HepG2 (cell line): ENCODE measurements at regions not wholly inside any gene's neighbourhood (a gene's known extent, or its start where the extent isn't known, plus 50 kb on each side); places are given as distances from the start of the nearest gene placed in this dataset.

Source experiments
- CCDC6 ChIP-seq: sonication (generic); formaldehyde crosslinking; IDR thresholded peaks from 2 replicates; pipeline ENCODE4 v1.8.1; 2022; ENCODE audit warnings: mild to moderate bottlenecking, missing genetic modification reagents, moderate library complexity
- FIP1L1 ChIP-seq: fragments of 200-400 bp; formaldehyde crosslinking; IDR thresholded peaks from 2 replicates; pipeline ENCODE4 v1.6.1; 2018; ENCODE audit warnings: low read depth, mild to moderate bottlenecking, low read length, moderate library complexity, borderline replicate concordance; ENCODE audit not compliant: insufficient read depth
- FOXA3 ChIP-seq: IDR thresholded peaks from 2 replicates; pipeline ENCODE4 v1.6.1; 2016; ENCODE audit warnings: missing genetic modification reagents, missing compliant biosample characterization
- HMG20B ChIP-seq: conservative IDR thresholded peaks from 2 replicates; pipeline ENCODE4 v1.6.1; 2016; ENCODE audit warnings: missing genetic modification reagents, missing compliant biosample characterization
- IRX3 ChIP-seq: sonication (generic); formaldehyde crosslinking; IDR thresholded peaks from 2 replicates; pipeline ENCODE4 v1.8.1; 2023; ENCODE audit warnings: mild to moderate bottlenecking, low read depth, missing genetic modification reagents, borderline replicate concordance
- MED1 ChIP-seq: sonication (generic); formaldehyde crosslinking; IDR thresholded peaks from 2 replicates; pipeline ENCODE4 v1.4.0; 2020; ENCODE audit warnings: missing genetic modification reagents
- NCOA2 ChIP-seq: sonication (generic); formaldehyde crosslinking; IDR thresholded peaks from 2 replicates; pipeline ENCODE4 v1.8.0; 2022; ENCODE audit warnings: inconsistent platforms
- RARA ChIP-seq: IDR thresholded peaks from 2 replicates; pipeline ENCODE4 v1.6.1; 2016; ENCODE audit warnings: missing genetic modification reagents, missing compliant biosample characterization
- RBAK ChIP-seq: sonication (generic); formaldehyde crosslinking; IDR thresholded peaks from 2 replicates; pipeline ENCODE4 v1.5.1; 2020; ENCODE audit warnings: mild to moderate bottlenecking, missing genetic modification reagents
- ZFP90 ChIP-seq: sonication (generic); formaldehyde crosslinking; IDR thresholded peaks from 2 replicates; pipeline ENCODE4 v1.8.0; 2022; ENCODE audit warnings: missing genetic modification reagents, mild to moderate bottlenecking, inconsistent platforms, borderline replicate concordance
- ZNF10 ChIP-seq: sonication (generic); formaldehyde crosslinking; IDR thresholded peaks from 2 replicates; pipeline ENCODE4 v1.4.0; 2020; ENCODE audit warnings: mild to moderate bottlenecking, low read depth, missing genetic modification reagents, borderline replicate concordance
- ZNF251 ChIP-seq: sonication (generic); formaldehyde crosslinking; IDR thresholded peaks from 2 replicates; pipeline ENCODE4 v1.9.0; 2021; ENCODE audit warnings: mild to moderate bottlenecking, missing genetic modification reagents
- ZNF317 ChIP-seq: sonication (generic); formaldehyde crosslinking; IDR thresholded peaks from 2 replicates; pipeline ENCODE4 v1.5.0; 2020; ENCODE audit warnings: mild to moderate bottlenecking, missing genetic modification reagents
- ZNF549 ChIP-seq: sonication (generic); formaldehyde crosslinking; IDR thresholded peaks from 2 replicates; pipeline ENCODE4 v1.5.0; 2020; ENCODE audit warnings: missing genetic modification reagents
- TF ChIP-seq, protein P1 (sequence below): IDR thresholded peaks from 2 replicates; pipeline ENCODE4 v1.6.1; 2018; ENCODE audit warnings: missing genetic modification reagents, mild to moderate bottlenecking, missing compliant biosample characterization
- TF ChIP-seq, protein P2 (sequence below): sonication (generic); formaldehyde crosslinking; IDR thresholded peaks from 2 replicates; pipeline ENCODE4 v1.4.0; 2020; ENCODE audit warnings: missing genetic modification reagents, borderline replicate concordance
- TF ChIP-seq, protein P3 (sequence below): sonication (generic); formaldehyde crosslinking; IDR thresholded peaks from 2 replicates; pipeline ENCODE4 v1.5.1; 2020; ENCODE audit warnings: mild to moderate bottlenecking, missing genetic modification reagents, borderline replicate concordance
- TF ChIP-seq, protein P4 (sequence below): sonication (generic); formaldehyde crosslinking; IDR thresholded peaks from 2 replicates; pipeline ENCODE4 v1.5.0; 2020; ENCODE audit warnings: missing genetic modification reagents
- TF ChIP-seq, protein P5 (sequence below): sonication (generic); formaldehyde crosslinking; IDR thresholded peaks from 2 replicates; pipeline ENCODE4 v1.8.1; 2023; ENCODE audit warnings: missing genetic modification reagents, mild to moderate bottlenecking, borderline replicate concordance

DNA sequence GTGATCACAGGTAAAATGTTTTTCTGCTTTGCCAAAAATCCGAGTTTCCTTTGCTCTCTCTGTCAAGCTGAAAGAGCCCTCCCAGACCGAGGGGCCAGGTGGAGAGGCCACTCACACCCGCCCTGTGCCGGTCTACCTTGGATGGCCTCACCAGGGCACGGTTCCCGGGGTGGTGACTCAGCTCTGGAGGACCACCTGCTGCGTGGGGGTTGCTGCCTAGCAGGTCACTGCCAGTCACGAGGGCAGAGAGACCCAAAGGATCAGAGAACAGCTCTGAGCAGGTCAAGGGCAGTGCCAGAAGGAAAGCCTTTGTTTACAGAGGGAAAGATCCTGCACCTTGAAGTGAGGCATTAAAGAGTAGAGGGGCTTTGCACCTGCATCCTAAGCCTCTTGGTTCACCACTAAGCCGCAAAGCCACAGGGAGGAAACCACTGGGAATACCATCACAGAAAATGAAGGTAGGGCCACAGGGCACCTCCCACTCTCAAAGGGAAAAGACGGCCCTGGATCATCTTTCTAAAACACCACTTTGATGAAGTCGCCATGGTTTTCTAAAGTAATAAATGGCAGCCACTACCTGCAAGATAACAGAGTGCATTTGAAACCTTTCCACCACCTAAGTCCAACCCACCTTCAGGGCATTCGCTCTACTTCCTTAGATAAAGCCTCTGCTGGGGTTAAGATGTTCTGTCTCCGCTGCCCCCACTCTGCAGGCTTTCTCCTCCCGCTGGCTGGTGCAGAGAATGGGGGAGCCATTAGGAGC is 160.3 kb upstream of the KLF14 start (continued):
- TF ChIP-seq, protein P1, sequence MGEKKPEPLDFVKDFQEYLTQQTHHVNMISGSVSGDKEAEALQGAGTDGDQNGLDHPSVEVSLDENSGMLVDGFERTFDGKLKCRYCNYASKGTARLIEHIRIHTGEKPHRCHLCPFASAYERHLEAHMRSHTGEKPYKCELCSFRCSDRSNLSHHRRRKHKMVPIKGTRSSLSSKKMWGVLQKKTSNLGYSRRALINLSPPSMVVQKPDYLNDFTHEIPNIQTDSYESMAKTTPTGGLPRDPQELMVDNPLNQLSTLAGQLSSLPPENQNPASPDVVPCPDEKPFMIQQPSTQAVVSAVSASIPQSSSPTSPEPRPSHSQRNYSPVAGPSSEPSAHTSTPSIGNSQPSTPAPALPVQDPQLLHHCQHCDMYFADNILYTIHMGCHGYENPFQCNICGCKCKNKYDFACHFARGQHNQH (CRISPR knock-in tag) = peak; percentile 38; the same call in 1 of the 2 replicates
- TF ChIP-seq, protein P2, sequence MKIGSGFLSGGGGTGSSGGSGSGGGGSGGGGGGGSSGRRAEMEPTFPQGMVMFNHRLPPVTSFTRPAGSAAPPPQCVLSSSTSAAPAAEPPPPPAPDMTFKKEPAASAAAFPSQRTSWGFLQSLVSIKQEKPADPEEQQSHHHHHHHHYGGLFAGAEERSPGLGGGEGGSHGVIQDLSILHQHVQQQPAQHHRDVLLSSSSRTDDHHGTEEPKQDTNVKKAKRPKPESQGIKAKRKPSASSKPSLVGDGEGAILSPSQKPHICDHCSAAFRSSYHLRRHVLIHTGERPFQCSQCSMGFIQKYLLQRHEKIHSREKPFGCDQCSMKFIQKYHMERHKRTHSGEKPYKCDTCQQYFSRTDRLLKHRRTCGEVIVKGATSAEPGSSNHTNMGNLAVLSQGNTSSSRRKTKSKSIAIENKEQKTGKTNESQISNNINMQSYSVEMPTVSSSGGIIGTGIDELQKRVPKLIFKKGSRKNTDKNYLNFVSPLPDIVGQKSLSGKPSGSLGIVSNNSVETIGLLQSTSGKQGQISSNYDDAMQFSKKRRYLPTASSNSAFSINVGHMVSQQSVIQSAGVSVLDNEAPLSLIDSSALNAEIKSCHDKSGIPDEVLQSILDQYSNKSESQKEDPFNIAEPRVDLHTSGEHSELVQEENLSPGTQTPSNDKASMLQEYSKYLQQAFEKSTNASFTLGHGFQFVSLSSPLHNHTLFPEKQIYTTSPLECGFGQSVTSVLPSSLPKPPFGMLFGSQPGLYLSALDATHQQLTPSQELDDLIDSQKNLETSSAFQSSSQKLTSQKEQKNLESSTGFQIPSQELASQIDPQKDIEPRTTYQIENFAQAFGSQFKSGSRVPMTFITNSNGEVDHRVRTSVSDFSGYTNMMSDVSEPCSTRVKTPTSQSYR (CRISPR knock-in tag) = peak; percentile 84; the same call in 1 of the 2 replicates
- TF ChIP-seq, protein P3, sequence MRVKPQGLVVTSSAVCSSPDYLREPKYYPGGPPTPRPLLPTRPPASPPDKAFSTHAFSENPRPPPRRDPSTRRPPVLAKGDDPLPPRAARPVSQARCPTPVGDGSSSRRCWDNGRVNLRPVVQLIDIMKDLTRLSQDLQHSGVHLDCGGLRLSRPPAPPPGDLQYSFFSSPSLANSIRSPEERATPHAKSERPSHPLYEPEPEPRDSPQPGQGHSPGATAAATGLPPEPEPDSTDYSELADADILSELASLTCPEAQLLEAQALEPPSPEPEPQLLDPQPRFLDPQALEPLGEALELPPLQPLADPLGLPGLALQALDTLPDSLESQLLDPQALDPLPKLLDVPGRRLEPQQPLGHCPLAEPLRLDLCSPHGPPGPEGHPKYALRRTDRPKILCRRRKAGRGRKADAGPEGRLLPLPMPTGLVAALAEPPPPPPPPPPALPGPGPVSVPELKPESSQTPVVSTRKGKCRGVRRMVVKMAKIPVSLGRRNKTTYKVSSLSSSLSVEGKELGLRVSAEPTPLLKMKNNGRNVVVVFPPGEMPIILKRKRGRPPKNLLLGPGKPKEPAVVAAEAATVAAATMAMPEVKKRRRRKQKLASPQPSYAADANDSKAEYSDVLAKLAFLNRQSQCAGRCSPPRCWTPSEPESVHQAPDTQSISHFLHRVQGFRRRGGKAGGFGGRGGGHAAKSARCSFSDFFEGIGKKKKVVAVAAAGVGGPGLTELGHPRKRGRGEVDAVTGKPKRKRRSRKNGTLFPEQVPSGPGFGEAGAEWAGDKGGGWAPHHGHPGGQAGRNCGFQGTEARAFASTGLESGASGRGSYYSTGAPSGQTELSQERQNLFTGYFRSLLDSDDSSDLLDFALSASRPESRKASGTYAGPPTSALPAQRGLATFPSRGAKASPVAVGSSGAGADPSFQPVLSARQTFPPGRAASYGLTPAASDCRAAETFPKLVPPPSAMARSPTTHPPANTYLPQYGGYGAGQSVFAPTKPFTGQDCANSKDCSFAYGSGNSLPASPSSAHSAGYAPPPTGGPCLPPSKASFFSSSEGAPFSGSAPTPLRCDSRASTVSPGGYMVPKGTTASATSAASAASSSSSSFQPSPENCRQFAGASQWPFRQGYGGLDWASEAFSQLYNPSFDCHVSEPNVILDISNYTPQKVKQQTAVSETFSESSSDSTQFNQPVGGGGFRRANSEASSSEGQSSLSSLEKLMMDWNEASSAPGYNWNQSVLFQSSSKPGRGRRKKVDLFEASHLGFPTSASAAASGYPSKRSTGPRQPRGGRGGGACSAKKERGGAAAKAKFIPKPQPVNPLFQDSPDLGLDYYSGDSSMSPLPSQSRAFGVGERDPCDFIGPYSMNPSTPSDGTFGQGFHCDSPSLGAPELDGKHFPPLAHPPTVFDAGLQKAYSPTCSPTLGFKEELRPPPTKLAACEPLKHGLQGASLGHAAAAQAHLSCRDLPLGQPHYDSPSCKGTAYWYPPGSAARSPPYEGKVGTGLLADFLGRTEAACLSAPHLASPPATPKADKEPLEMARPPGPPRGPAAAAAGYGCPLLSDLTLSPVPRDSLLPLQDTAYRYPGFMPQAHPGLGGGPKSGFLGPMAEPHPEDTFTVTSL = no peak
- TF ChIP-seq FIP1L1 (no peak), IRX3 (CRISPR knock-in tag) (no peak), ZFP90 (no peak), MED1 (CRISPR knock-in tag) (peak; percentile 81), FOXA3 (CRISPR knock-in tag) (peak; percentile 72), ZNF251 (no peak), CCDC6 (0 out of 2 replicates have a peak, but pooled peaks have one; percentile 31), RARA (peak; percentile 97), ZNF10 (CRISPR knock-in tag) (no peak), HMG20B (CRISPR knock-in tag) (no peak), RBAK (CRISPR knock-in tag) (no peak), ZNF317 (CRISPR knock-in tag) (no peak), NCOA2 (CRISPR knock-in tag) (peak; percentile 80), ZNF549 (CRISPR knock-in tag) (no peak)
- TF ChIP-seq, protein P4, sequence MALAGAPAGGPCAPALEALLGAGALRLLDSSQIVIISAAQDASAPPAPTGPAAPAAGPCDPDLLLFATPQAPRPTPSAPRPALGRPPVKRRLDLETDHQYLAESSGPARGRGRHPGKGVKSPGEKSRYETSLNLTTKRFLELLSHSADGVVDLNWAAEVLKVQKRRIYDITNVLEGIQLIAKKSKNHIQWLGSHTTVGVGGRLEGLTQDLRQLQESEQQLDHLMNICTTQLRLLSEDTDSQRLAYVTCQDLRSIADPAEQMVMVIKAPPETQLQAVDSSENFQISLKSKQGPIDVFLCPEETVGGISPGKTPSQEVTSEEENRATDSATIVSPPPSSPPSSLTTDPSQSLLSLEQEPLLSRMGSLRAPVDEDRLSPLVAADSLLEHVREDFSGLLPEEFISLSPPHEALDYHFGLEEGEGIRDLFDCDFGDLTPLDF (CRISPR knock-in tag) = no peak
- TF ChIP-seq, protein P5, sequence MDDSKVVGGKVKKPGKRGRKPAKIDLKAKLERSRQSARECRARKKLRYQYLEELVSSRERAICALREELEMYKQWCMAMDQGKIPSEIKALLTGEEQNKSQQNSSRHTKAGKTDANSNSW (CRISPR knock-in tag) = no peak
